ENCODE measurements at regions not wholly inside any gene's neighbourhood (a gene's known extent, or its start where the extent isn't known, plus 50 kb on each side); places are given as distances from the start of the nearest gene placed in this dataset.

DNA sequence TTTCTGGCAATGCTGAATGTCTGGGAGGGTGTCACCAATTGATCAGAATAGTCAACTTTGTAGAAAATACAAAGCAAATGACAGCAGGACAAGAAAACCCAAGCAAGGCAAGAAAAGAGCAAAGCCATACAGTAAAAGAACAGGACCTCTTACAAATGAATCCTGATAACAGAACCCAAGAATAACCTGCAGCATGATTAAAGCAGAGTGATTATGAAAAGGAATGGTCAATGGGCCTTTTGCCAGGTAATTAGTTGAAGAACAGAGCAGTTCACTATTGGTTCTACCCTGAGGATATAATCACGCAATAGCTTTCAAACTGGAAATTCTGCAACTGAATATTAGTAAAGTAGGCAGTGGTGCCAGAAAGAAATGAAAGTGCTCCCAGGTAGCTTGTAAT is 319.8 kb downstream of the FRK start:
- intact Hi-C loops (cut with DNase I; ENCODE audit: low total_unique reads): no loop called here
- H3K36me3 ChIP-seq: no peaks in the 10 kb centered on the region
- TF ChIP-seq, protein P1, sequence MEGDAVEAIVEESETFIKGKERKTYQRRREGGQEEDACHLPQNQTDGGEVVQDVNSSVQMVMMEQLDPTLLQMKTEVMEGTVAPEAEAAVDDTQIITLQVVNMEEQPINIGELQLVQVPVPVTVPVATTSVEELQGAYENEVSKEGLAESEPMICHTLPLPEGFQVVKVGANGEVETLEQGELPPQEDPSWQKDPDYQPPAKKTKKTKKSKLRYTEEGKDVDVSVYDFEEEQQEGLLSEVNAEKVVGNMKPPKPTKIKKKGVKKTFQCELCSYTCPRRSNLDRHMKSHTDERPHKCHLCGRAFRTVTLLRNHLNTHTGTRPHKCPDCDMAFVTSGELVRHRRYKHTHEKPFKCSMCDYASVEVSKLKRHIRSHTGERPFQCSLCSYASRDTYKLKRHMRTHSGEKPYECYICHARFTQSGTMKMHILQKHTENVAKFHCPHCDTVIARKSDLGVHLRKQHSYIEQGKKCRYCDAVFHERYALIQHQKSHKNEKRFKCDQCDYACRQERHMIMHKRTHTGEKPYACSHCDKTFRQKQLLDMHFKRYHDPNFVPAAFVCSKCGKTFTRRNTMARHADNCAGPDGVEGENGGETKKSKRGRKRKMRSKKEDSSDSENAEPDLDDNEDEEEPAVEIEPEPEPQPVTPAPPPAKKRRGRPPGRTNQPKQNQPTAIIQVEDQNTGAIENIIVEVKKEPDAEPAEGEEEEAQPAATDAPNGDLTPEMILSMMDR (IDR thresholded peaks at IDR 0.05): no peak
- H3K4me3 ChIP-seq: no peak overlapping the region
- no peaks in the 10 kb centered on the region for H3K9me3 ChIP-seq
- no peaks in the 10 kb centered on the region for H3K27me3 ChIP-seq
- no peak overlapping the region for H3K27ac ChIP-seq
- no peaks in the 10 kb centered on the region for H3K4me1 ChIP-seq
- no peak for DNase-seq

DNA sequence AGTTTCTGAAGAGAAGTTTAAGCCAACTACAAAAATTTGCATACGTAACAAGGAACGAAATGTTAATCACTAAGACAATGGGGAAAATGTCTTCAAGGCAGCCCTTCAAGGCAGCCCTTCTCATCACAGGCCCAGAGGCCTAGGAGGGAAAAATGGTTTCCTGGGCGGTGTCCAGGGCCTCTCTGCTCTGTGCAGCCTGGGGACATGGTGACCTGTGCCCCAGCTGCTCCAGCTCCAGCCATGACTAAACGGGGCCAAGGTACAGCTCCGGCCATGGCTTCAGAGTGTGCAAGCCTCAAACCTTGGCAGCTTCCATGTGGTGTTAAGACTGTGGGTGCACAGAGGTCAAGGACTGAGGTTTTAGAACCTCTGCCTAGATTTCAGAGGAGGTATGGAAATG is 325.1 kb downstream of the FRK start:
- no peaks in the 10 kb centered on the region for H3K27me3 ChIP-seq
- H3K9me3 ChIP-seq: no peaks in the 10 kb centered on the region
- H3K4me1 ChIP-seq: no peaks in the 10 kb centered on the region
- no peak overlapping the region for H3K4me3 ChIP-seq
- H3K36me3 ChIP-seq: no peaks in the 10 kb centered on the region
- H3K27ac ChIP-seq: no peak overlapping the region
- intact Hi-C loops (cut with DNase I; ENCODE audit: low total_unique reads): no loop called here
- TF ChIP-seq, protein P1 (IDR thresholded peaks at IDR 0.05): no peak
- no peak for DNase-seq

- Histone ChIP-seq H3K27ac (no peak overlapping the region), H3K36me3 (no peaks in the 10 kb centered on the region), H3K4me3 (no peak overlapping the region), H3K9me3 (no peaks in the 10 kb centered on the region), H3K4me1 (no peaks in the 10 kb centered on the region), H3K27me3 (no peaks in the 10 kb centered on the region)
- intact Hi-C loops (cut with DNase I; ENCODE audit: low total_unique reads): no loop called here
- DNase-seq: no peak
- TF ChIP-seq, protein P1 (IDR thresholded peaks at IDR 0.05): no peak
Measured at GRCh38 chr6:115733426-115733825, 327.3 kb downstream of the FRK start.

GRCh38 chr6:115729036-115729435 is 331.7 kb downstream of the FRK start:
- TF ChIP-seq, protein P1 (IDR thresholded peaks at IDR 0.05): no peak
- intact Hi-C loops (cut with DNase I; ENCODE audit: low total_unique reads): no loop called here

DNA sequence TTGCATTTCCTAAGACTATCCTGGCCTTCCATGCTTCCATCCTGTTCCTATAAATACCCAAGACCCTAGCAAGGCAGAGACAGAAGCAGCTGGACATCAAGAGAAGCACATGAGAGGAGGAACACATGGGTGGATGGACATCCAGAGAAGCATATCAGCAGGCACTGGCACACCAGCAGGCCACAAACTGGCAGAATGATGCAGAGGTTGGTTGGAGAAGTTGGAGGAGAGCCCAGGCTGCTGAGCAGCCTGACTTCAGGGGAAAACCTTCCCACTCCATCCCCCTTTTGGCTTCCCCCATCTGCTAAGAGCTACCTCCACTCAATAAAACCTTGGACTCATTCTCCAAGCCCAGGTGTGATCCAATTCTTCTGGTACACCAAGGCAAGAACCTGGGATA is 332.5 kb downstream of the FRK start:
- DNase-seq: no peak
- no peak overlapping the region for H3K4me3 ChIP-seq
- H3K36me3 ChIP-seq: no peaks in the 10 kb centered on the region
- H3K4me1 ChIP-seq: no peaks in the 10 kb centered on the region
- no peak overlapping the region for H3K27ac ChIP-seq
- intact Hi-C loops (cut with DNase I; ENCODE audit: low total_unique reads): no loop called here
- TF ChIP-seq, protein P1 (IDR thresholded peaks at IDR 0.05): no peak
- H3K27me3 ChIP-seq: no peaks in the 10 kb centered on the region
- H3K9me3 ChIP-seq: peaks cover 0 to 3% (median 0%) of the 10 kb centered on the region in 3 donors

More at GRCh38 chr6:115729036-115729435, 331.7 kb downstream of the FRK start:
- peaks cover 0 to 3% (median 0%) of the 10 kb centered on the region in 3 donors for H3K9me3 ChIP-seq
- H3K4me3 ChIP-seq: no peak overlapping the region
- no peaks in the 10 kb centered on the region for H3K36me3 ChIP-seq
- no peak overlapping the region for H3K27ac ChIP-seq
- no peaks in the 10 kb centered on the region for H3K27me3 ChIP-seq
- no peak for DNase-seq
- no peaks in the 10 kb centered on the region for H3K4me1 ChIP-seq

DNA sequence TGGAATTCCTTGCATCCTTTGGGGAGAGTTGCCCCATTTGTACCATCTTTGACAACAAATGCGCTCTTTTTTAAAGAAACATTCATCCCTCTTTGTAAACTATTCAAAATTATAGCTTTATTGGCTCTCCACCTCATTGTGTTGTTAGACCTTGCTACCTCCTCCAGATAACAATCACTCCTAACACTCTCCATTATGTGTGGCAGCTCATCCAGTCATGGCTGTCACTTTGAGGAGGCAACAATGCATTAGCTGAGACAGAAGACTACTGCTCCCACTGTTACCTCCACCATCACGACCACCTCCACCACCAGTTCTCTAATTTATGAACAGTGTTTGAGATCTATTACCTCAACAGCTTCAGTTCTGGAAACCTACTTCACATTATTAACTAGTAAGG is 339.1 kb downstream of the FRK start:
- intact Hi-C loops (cut with DNase I; ENCODE audit: low total_unique reads): no loop called here
- TF ChIP-seq, protein P1 (IDR thresholded peaks at IDR 0.05): no peak
- Histone ChIP-seq H3K36me3 (no peaks in the 10 kb centered on the region), H3K27me3 (no peaks in the 10 kb centered on the region), H3K4me3 (no peak overlapping the region), H3K4me1 (no peaks in the 10 kb centered on the region), H3K27ac (no peak overlapping the region), H3K9me3 (no peaks in the 10 kb centered on the region)
- no peak for DNase-seq
